HFFc6 (cell line): ENCODE measurements at regions not wholly inside any gene's neighbourhood (a gene's known extent, or its start where the extent isn't known, plus 50 kb on each side); places are given as distances from the start of the nearest gene placed in this dataset.

ENCODE experiments used
- DNase-seq: peaks from one replicate; pipeline ENCODE4 v3.0.0-alpha.2; 2018
- H3K27ac Mint-ChIP-seq: 2 replicates; pipeline ENCODE4 v1.8.0; 2020; ENCODE audit warnings: mild to moderate bottlenecking, mixed read lengths
- H3K27me3 Mint-ChIP-seq: 2 replicates; pipeline ENCODE4 v1.8.0; 2021; ENCODE audit warnings: mild to moderate bottlenecking, moderate library complexity, mixed read lengths; ENCODE audit not compliant: insufficient read depth
- H3K36me3 Mint-ChIP-seq: 2 replicates; pipeline ENCODE4 v1.8.0; 2021; ENCODE audit warnings: low read depth, mixed read lengths
- H3K4me1 Mint-ChIP-seq: 2 replicates; pipeline ENCODE4 v1.8.0; 2020; ENCODE audit warnings: low read depth, mixed read lengths
- H3K4me3 Mint-ChIP-seq: 2 replicates; pipeline ENCODE4 v1.8.0; 2020; ENCODE audit warnings: mild to moderate bottlenecking, moderate library complexity, mixed read lengths
- H3K9me3 Mint-ChIP-seq: 2 replicates; pipeline ENCODE4 v1.8.0; 2020; ENCODE audit warnings: mild to moderate bottlenecking, mixed read lengths
- CTCF ChIP-seq: fragments of 200-600 bp; sonication (generic); IDR thresholded peaks from 2 replicates; pipeline ENCODE4 v1.5.0; 2021; ENCODE audit warnings: antibody characterized with exemption, mild to moderate bottlenecking

GRCh38 chr10:124217031-124217430 lies 123.6 kb upstream of the CHST15 start:
- Mint-ChIP-seq H3K27me3 (peaks cover 10% of the 10 kb centered on the region; the same call in 1 of the 2 replicates), H3K9me3 (peaks cover 14% of the 10 kb centered on the region; the same call in 1 of the 2 replicates), H3K4me3 (no peak overlapping the region), H3K27ac (no peak overlapping the region), H3K4me1 (peaks cover 10% of the 10 kb centered on the region; the same call in 1 of the 2 replicates), H3K36me3 (0 out of 2 replicates have a peak, but pooled peaks cover 5% of the 10 kb centered on the region)
- TF ChIP-seq CTCF = no peak
- DNase-seq = no peak

- peaks cover 7% of the 10 kb centered on the region for H3K27me3 Mint-ChIP-seq
- H3K27ac Mint-ChIP-seq = no peak overlapping the region
- peaks cover 14% of the 10 kb centered on the region; the same call in 1 of the 2 replicates for H3K4me1 Mint-ChIP-seq
- no peak for DNase-seq
- no peak for TF ChIP-seq CTCF
- H3K36me3 Mint-ChIP-seq = 0 out of 2 replicates have a peak, but pooled peaks cover 5% of the 10 kb centered on the region
- peaks cover 17% of the 10 kb centered on the region for H3K9me3 Mint-ChIP-seq
- no peak overlapping the region for H3K4me3 Mint-ChIP-seq
Observed at GRCh38 chr10:124214610-124215375, 121.4 kb upstream of the CHST15 start.

GRCh38 chr10:124213899-124214510 lies 120.6 kb upstream of the CHST15 start:
- peaks cover 14% of the 10 kb centered on the region; the same call in 1 of the 2 replicates for H3K4me1 Mint-ChIP-seq
- peaks cover 7% of the 10 kb centered on the region for H3K27me3 Mint-ChIP-seq
- 0 out of 2 replicates have a peak, but pooled peaks cover 5% of the 10 kb centered on the region for H3K36me3 Mint-ChIP-seq
- H3K9me3 Mint-ChIP-seq = peaks cover 22% of the 10 kb centered on the region
- no peak overlapping the region for H3K27ac Mint-ChIP-seq
- no peak for TF ChIP-seq CTCF
- no peak for DNase-seq
- no peak overlapping the region for H3K4me3 Mint-ChIP-seq

- peaks cover 14% of the 10 kb centered on the region; the same call in 1 of the 2 replicates for H3K4me1 Mint-ChIP-seq
- no peak overlapping the region for H3K27ac Mint-ChIP-seq
- H3K36me3 Mint-ChIP-seq = 0 out of 2 replicates have a peak, but pooled peaks cover 5% of the 10 kb centered on the region
- no peak for TF ChIP-seq CTCF
- no peak overlapping the region for H3K4me3 Mint-ChIP-seq
- peaks cover 22% of the 10 kb centered on the region for H3K9me3 Mint-ChIP-seq
- DNase-seq = peak; percentile 59
- H3K27me3 Mint-ChIP-seq = peaks cover 7% of the 10 kb centered on the region
Observed at GRCh38 chr10:124213471-124213870, 120.1 kb upstream of the CHST15 start.

GRCh38 chr10:124212702-124213101 lies 119.3 kb upstream of the CHST15 start:
- DNase-seq = no peak
- Mint-ChIP-seq H3K36me3 (0 out of 2 replicates have a peak, but pooled peaks cover 5% of the 10 kb centered on the region), H3K4me3 (no peak overlapping the region), H3K9me3 (peaks cover 24% of the 10 kb centered on the region), H3K27ac (no peak overlapping the region), H3K4me1 (peaks cover 14% of the 10 kb centered on the region; the same call in 1 of the 2 replicates), H3K27me3 (peaks cover 7% of the 10 kb centered on the region)
- no peak for TF ChIP-seq CTCF
